Activated B cell treated with CpG ODN at 0.5 μM for 24 hours (primary cell): ENCODE measurements at regions not wholly inside any gene's neighbourhood (a gene's known extent, or its start where the extent isn't known, plus 50 kb on each side); places are given as distances from the start of the nearest gene placed in this dataset.

Source experiments
- ATAC-seq: fragments of 200-7000 bp; cut with Tn5 transposase; one replicate; pipeline ENCODE4 v1.10.0; 2021; ENCODE audit warnings: low read depth, mild to moderate bottlenecking, moderate library complexity
- CTCF ChIA-PET: fragments of 350-600 bp; sonication (Branson Sonifier 250); formaldehyde crosslinking; loops from one replicate; lab custom pipeline; 2021; ENCODE audit warnings: antibody characterized with exemption; lab: Charles Lee
- POLR2A ChIA-PET: fragments of 350-600 bp; sonication (Branson Sonifier 250); formaldehyde crosslinking; loops from one replicate; lab custom pipeline; 2021; ENCODE audit warnings: antibody characterized with exemption; lab: Charles Lee
- DNase-seq: peaks from one replicate; pipeline ENCODE4 v3.0.0; 2022
- H3K27ac Mint-ChIP-seq: one replicate; pipeline ENCODE4 v1.8.0; 2020; ENCODE audit warnings: mixed read lengths
- H3K27me3 Mint-ChIP-seq: one replicate; pipeline ENCODE4 v1.8.0; 2021; ENCODE audit warnings: mixed read lengths
- H3K36me3 Mint-ChIP-seq: one replicate; pipeline ENCODE4 v1.8.0; 2021; ENCODE audit warnings: low read depth, mixed read lengths
- H3K4me1 Mint-ChIP-seq: one replicate; pipeline ENCODE4 v1.8.0; 2021; ENCODE audit warnings: mixed read lengths
- H3K4me3 Mint-ChIP-seq: one replicate; pipeline ENCODE4 v1.8.0; 2020; ENCODE audit warnings: mild to moderate bottlenecking, mixed read lengths
- H3K9me3 Mint-ChIP-seq: one replicate; pipeline ENCODE4 v1.8.0; 2020; ENCODE audit warnings: mixed read lengths
- intact Hi-C: fragments of 100-400 bp; cut with micrococcal nuclease; formaldehyde crosslinking; loops from one replicate; pipeline ENCODE4 v1.15.1; 2024
- TF ChIP-seq, protein P1 (sequence below): fragments of 200-600 bp; IDR thresholded peaks from one replicate; pipeline ENCODE4 v1.8.0; 2022; ENCODE audit warnings: antibody characterized with exemption, mild to moderate bottlenecking

DNA sequence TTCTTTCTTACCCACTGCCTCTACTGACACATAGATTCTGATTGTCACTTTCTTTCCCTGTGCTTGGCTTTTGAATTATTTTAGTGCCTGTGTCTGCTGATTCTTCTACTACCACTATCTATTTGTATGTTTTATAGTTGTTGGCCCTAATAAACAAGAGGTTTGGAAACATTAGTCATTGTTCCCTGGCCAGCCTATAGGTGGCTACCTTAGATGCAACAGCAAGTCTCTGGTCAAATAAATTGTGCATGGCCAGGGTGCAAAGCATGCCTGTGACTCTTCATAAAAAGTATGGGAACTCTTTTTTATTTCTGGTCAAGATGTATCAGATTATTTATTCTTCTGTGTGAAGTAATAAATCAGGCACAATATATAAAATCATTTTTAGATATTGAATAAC is 124.4 kb downstream of the PLK2 start:
- H3K27me3 Mint-ChIP-seq, result peaks cover 12% of the 10 kb centered on the region
- TF ChIP-seq, protein P1, sequence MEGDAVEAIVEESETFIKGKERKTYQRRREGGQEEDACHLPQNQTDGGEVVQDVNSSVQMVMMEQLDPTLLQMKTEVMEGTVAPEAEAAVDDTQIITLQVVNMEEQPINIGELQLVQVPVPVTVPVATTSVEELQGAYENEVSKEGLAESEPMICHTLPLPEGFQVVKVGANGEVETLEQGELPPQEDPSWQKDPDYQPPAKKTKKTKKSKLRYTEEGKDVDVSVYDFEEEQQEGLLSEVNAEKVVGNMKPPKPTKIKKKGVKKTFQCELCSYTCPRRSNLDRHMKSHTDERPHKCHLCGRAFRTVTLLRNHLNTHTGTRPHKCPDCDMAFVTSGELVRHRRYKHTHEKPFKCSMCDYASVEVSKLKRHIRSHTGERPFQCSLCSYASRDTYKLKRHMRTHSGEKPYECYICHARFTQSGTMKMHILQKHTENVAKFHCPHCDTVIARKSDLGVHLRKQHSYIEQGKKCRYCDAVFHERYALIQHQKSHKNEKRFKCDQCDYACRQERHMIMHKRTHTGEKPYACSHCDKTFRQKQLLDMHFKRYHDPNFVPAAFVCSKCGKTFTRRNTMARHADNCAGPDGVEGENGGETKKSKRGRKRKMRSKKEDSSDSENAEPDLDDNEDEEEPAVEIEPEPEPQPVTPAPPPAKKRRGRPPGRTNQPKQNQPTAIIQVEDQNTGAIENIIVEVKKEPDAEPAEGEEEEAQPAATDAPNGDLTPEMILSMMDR, result no peak
- intact Hi-C loops, result no loop called here
- H3K36me3 Mint-ChIP-seq, result no peaks in the 10 kb centered on the region
- no peak for DNase-seq
- no peaks in the 10 kb centered on the region for H3K4me1 Mint-ChIP-seq
- ChIA-PET POLR2A (no interaction called here), CTCF (no interaction called here)
- no peak for ATAC-seq
- no peak overlapping the region for H3K27ac Mint-ChIP-seq
- no peak overlapping the region for H3K4me3 Mint-ChIP-seq
- peaks cover 3% of the 10 kb centered on the region for H3K9me3 Mint-ChIP-seq

DNA sequence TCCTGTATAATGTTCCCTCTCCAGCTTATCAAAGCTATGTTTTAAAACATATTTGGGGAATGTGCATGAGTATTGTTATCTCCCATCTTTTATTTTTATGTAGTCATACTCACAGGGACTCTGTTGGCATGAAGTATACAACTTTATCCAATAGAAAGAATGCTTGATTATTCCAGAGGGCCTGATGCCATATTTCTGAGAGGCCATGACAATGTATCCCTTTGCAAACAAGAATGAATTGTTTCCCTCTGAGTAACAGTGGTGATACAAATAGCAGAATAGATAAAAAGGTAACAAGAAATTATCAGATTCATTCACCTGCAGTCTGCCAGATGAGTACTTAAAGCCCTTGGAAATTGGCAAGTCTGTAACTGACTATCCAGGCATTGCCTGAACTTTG is 125.9 kb downstream of the PLK2 start:
- H3K27ac Mint-ChIP-seq, result no peak overlapping the region
- no peaks in the 10 kb centered on the region for H3K36me3 Mint-ChIP-seq
- intact Hi-C loops, result no loop called here
- ATAC-seq (no peak), DNase-seq (no peak)
- H3K9me3 Mint-ChIP-seq, result peaks cover 3% of the 10 kb centered on the region
- no peaks in the 10 kb centered on the region for H3K4me1 Mint-ChIP-seq
- CTCF ChIA-PET, result no interaction called here
- H3K4me3 Mint-ChIP-seq, result no peak overlapping the region
- TF ChIP-seq, protein P1, result no peak
- H3K27me3 Mint-ChIP-seq, result peaks cover 7% of the 10 kb centered on the region
- POLR2A ChIA-PET, result no interaction called here

DNA sequence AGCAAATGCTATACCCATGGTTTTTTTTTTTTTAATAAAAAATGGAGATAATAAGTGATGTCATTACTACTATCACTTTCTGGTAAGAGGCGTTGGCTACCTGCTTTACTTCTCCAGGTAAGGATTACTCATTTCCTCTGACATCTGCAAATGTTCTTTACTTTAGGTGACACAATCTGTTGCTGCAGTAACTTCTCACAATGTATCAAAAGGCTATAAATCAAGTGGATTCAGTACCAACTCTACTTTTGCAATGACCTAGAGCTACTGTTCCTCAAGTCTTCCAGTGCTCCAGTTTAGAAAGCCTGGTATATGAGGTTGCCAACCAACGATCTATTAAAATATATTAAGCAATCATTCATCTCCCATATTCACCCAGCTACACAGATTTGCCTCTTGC is 129.1 kb downstream of the PLK2 start:
- intact Hi-C loops, result no loop called here
- DNase-seq (no peak), ATAC-seq (no peak)
- TF ChIP-seq, protein P1, result no peak
- Mint-ChIP-seq H3K27me3 (no peaks in the 10 kb centered on the region), H3K36me3 (no peaks in the 10 kb centered on the region), H3K4me3 (no peak overlapping the region), H3K27ac (no peak overlapping the region), H3K9me3 (peaks cover 3% of the 10 kb centered on the region), H3K4me1 (no peaks in the 10 kb centered on the region)
- CTCF ChIA-PET, result no interaction called here
- POLR2A ChIA-PET, result no interaction called here

DNA sequence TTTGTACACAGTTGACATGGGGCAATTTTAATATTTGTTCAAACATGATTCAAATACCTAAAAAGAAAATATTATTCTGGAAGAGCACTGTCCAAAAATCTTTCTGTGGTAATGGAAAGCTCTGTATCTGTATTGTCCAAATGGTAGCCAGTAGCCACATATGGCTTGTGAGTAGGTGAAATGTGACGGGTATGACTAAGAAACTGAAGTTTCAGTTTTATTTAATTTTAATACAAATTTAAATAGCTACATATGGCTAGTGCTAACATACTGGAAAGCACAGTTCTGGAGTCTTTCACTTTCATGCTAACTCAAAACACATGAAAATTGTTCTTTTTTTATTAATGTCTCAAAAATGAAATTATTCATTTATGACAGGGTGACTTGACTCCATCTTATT is 132.6 kb downstream of the PLK2 start:
- Mint-ChIP-seq H3K27ac (no peak overlapping the region), H3K27me3 (no peaks in the 10 kb centered on the region), H3K4me1 (no peaks in the 10 kb centered on the region), H3K4me3 (no peak overlapping the region), H3K9me3 (no peaks in the 10 kb centered on the region), H3K36me3 (no peaks in the 10 kb centered on the region)
- intact Hi-C loops, result no loop called here
- DNase-seq (no peak), ATAC-seq (no peak)
- TF ChIP-seq, protein P1, result no peak
- ChIA-PET POLR2A (no interaction called here), CTCF (no interaction called here)

DNA sequence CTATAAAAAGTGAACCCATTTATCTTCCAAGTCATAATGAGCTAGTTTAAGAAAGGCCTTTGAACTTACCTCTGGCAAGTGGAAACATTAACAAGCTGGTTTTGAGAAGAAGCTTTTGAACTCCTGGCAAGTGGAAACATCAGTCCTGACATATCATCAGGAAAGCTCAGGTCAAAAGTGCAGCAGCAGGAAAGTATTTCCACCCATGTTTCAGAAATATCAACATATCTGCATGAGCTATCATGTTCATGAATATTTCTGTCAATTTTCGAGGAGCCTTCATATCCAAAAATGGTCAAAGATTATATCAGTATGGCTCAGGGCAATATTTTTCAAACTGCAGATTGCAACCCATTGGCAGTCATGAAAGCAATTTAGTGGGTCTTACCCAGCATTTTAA is 133.9 kb downstream of the PLK2 start:
- no peak overlapping the region for H3K27ac Mint-ChIP-seq
- intact Hi-C loops, result no loop called here
- DNase-seq (no peak), ATAC-seq (no peak)
- ChIA-PET POLR2A (no interaction called here), CTCF (no interaction called here)
- no peaks in the 10 kb centered on the region for H3K36me3 Mint-ChIP-seq
- no peaks in the 10 kb centered on the region for H3K9me3 Mint-ChIP-seq
- H3K4me1 Mint-ChIP-seq, result no peaks in the 10 kb centered on the region
- H3K27me3 Mint-ChIP-seq, result peaks cover 6% of the 10 kb centered on the region
- H3K4me3 Mint-ChIP-seq, result no peak overlapping the region
- TF ChIP-seq, protein P1, result no peak
